Kidney glomerular epithelial cell (primary cell): ENCODE measurements at regions not wholly inside any gene's neighbourhood (a gene's known extent, or its start where the extent isn't known, plus 50 kb on each side); places are given as distances from the start of the nearest gene placed in this dataset.
A peak's percentile ranks its signal among the peaks of the same experiment; 100 is the strongest.

Experiments used
- DNase-seq: peaks from one replicate; lab custom pipeline; 2025; lab: John Stamatoyannopoulos, UW

GRCh38 chr14:98999345-98999744, 272.7 kb downstream of the BCL11B start:
- DNase-seq = no peak

GRCh38 chr14:98999901-99000300, 272.1 kb downstream of the BCL11B start:
- DNase-seq = no peak

DNA sequence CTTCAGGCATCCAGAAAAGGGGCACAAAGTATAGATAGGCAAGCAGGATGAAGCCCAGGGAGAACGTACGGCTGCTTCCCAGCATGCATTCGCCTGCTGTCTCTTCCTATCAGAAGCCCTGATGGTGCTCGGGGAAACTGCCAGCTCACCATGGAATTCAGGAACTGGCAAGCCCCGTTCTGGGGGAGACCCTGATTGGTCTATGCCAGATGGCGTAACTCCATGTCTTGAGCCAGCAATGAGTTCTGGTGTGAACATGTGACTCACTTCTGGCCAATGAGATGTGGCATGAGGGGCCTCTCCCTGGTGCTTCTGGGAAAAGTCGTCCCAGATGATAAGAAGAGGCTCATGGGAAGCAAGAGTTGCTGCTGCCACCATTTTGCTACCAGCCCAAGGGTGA, 270.8 kb downstream of the BCL11B start:
- DNase-seq = no peak

DNA sequence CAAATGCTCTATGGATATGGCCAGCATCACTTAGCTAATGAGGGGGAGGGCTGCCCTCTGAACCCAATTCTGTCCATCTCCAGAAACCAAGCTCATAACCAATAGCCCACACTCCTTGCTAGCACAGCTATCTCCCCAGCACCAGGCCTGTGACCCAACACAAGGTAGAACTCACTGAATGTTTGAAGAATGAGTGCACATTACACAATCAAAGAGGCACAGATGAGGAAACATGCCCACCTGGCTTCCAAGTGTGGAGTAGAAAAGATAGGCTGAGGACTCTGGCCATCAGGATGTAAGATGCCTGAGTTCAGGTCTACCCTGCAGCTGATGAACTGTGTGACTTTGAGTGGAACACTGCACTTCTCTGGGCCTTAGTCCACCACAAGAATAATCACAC, 268.4 kb downstream of the BCL11B start:
- no peak for DNase-seq

DNA sequence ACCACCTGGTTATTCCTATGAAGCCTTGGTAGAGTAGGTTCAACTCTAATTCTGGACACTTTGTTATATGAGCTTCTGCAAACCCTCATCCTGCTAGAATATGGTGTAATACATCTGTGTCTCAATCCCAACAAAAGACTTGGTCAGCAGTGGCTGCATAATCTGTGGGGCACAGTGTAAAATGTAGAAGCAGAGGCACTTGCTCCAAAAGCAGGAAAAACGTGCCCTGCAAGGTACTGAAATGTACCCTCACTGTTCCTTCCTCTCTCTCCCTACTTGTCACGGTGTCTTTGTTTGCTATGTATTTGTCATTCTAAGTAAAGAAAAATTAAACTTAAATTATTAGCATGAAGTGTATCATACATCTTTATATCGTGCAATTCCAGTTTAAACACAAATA, 267.9 kb downstream of the BCL11B start:
- DNase-seq = no peak

- DNase-seq = peak; percentile 11
Observed at GRCh38 chr14:99006276-99006675, 265.7 kb downstream of the BCL11B start.

DNA sequence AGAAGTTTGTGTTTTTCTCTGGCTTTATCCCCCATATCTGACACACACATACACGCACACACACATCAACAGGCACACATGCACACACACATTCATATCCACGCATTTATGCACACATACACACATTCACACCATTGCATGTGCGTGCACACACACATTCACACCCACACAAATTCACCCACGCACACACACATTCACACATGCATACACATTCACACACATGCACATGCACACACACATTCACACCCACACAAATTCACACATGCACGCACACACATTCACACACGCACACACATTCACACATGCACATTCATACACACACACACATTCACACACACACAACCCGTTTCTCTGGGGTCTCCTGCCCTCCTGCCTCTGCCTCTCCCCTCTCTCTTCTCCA, 264.2 kb downstream of the BCL11B start:
- no peak for DNase-seq

DNA sequence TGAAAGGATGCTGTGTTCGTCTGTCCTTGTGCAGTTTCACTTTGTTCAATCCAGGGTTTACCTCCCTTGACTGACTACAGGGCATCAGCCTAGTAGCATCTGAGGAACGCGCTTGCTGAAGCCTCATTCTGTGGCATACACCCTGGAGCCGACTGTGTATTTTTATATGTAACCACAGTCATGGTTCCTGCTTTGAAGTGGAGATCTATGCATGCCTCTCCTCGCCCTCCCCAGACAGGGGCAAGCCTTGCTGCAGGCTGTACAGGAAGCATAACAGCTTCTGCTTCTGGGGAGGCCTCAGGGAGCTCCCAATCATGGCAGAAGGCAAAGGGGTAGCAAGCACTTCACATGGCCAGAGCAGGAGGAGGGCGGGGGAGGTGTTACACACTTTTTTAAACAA, 262.1 kb downstream of the BCL11B start:
- no peak for DNase-seq

DNA sequence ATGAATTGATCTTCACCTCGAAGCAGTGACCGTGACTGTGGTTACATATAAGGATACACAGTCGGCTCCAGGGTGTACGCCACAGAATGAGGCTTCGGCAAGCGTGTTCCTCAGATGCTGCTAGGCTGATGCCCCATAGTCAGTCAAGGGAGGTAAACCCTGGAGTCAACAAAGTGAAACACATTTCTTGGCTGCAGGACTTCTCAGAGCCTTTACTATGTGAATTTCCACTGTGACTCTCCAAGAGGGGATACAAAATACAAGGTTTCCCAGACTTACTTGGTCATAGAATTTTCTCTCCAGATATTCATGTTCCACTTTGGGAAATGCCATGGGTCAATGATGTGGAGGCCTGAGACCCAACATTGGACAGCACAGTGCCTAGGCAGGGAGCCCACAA, 260.6 kb downstream of the BCL11B start:
- no peak for DNase-seq

- no peak for DNase-seq
Observed at GRCh38 chr14:99012703-99013102, 259.3 kb downstream of the BCL11B start.

GRCh38 chr14:99015833-99016232, 256.2 kb downstream of the BCL11B start:
- DNase-seq = no peak

DNA sequence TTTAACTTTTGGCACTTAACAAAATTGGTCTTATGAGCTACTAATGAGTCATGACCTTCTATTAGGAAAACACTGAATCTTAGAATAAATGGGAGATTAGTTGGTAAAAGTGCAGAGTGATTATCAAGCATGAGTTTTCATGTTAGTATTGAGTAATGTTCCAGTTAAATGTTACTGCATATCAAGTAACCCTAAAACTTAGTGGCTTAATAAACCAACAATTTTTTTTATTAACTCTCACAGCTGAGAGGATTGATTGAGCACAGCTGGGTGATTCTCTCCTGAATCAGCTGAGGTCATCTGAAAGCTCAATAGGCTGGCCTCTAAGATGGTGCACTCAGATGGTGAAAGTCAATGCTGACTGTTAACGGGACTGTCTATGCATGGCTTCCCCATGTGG, 248.6 kb downstream of the BCL11B start:
- no peak for DNase-seq

DNA sequence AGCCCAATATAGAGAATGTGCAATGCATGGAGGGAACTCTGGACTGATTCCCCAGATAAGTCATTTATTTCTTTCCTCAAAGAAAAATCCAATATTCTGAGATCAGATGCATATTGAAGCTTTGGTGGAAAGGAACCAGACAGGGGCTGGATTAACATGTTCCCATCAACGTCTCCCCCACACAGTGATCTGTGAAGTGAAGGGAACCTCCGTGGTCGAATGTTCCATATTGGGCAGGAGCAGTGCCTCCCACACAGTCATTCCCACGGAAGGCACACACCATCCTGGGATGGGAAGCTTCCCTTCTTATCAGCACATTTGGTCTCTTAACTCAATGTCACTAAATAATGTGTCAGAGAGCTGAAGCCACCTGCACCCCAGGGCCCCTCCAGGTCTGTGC, 247.1 kb downstream of the BCL11B start:
- DNase-seq = no peak

- no peak for DNase-seq
Observed at GRCh38 chr14:99025418-99025817, 246.6 kb downstream of the BCL11B start.

GRCh38 chr14:99026471-99026870, 245.5 kb downstream of the BCL11B start:
- DNase-seq = no peak

GRCh38 chr14:99028041-99028440, 244.0 kb downstream of the BCL11B start:
- DNase-seq = no peak

DNA sequence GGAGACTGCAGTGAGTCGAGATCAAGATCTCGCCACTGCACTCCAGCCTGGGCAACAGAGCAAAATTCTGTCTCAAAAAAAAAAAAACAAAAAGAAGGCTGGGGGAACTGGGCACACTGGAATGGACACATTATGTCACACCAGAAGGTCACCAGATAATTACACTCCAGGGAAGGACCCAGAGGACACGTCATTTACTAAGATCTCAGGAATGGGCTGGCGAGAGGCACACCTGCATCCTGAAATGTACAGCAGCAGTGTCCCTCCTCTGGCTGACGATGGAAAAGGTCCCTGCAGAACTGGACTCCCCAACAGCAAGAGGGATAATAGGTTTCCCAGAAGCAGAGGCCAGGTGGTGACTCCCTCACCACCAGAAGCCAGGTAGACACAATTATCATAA, 243.5 kb downstream of the BCL11B start:
- no peak for DNase-seq

DNA sequence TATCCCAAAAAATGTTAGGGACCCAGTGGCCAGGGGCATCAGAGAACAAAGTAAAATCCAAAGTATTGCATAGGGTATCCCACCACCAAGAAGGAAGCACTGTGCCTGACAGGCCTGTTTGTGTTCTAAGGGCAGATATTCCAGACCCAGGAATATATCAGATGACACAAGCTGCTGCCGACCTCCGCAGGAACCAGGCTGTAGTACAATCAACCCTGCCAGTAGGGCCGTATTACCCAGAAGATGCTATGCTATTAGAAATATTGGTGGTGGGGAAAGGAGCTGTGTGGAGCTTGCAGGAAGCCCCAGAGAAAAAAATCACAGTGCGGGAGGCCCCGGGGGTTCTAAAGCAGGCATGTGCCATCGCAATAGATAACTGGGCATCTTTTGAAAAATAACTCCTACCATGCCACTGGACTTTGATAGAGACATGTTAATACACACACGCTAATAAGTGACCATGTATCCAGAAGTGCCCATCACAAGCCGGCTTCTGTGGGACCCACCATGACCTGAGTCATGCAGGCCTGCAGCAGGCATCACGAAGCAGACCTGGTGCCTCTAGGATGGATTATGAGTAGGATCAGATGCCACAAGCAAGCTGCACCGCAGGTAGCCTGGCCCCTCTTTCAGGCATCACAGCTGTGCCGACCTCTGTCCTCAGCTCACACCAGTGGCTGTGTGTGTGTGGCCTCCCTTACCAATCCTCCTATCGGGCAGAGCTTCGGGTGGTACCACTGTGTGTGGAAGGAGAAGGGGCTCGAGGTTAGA, 242.7 kb downstream of the BCL11B start:
- DNase-seq = no peak

DNA sequence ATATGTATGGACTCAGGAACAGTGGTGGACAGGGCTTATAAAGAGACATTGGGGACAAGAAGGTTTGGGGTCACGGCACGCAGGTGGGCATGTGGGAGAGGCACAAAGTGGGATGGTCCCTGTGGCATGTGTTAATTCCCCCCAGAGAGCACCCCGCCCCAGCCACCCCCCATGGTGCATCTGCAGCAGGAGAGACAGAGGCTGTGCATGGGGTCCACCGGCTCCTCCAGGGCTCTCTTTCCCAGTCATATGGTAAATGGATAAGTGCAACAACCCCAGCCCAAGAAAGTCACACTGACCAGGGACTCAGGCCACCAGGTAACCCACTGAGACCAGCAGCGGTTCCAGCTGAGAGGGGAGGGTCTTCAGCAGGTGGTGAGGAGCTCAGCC, 242.1 kb downstream of the BCL11B start:
- no peak for DNase-seq

- DNase-seq = no peak
Observed at GRCh38 chr14:99030454-99030853, 241.5 kb downstream of the BCL11B start.

DNA sequence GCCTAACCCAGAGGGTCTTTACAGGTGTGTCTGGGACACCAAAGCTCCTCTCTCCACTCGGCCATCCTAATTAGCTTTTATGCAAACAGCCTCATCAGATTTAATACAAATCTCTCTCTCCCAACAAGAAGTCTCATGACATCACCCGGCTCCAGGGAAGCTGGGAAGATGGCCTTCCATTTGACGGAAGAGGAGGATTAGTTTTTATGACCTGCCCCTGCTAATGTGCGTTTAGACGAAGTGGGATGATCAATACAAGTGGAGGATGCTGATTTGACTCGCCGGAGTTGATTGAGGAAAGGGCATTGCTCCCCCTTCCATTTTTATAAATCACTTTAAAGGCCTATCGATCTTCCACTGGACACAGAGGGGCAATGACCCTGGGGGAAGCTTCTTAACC, 239.2 kb downstream of the BCL11B start:
- DNase-seq = no peak

DNA sequence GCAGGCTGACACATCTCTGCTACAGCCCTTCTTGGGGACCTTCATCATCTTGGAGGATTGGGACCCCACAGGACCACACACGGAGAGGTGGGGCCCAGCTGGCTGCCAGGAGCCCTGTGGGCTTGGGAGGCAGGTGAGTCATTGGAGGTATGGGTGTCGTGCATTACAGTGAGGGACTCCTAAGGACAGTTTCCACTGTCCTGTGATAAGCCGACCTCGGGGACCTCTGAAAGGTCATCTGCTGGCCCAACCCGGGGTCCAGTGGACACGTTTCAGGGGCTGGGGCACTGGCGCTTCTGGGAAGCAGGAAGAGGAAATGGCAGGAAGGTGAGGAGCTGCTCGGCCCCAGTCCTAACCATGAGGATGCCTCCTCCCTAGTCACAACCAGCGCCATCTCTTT, 238.0 kb downstream of the BCL11B start:
- DNase-seq = no peak

GRCh38 chr14:99034711-99035171, 237.3 kb downstream of the BCL11B start:
- no peak for DNase-seq

DNA sequence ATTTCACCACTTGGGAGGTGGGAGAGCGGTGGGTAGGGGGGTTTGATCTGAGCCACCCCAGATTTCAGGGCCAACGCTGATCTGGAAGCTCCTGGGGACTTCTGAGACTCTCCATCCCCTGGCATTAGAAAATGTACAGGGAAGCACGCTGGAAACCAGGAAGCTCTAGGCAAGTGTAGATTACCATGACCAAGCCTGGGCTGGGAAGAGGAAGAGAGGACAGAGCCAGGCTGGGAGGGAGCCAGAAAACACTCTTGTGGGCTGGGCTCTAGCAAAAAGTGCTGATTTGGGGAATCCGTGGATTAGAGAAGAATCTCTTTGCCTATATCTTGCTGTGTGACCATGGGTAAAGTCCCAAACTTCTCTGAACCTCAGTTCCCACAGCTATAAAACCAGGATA, 236.7 kb downstream of the BCL11B start:
- no peak for DNase-seq
